Neural crest cell (in vitro differentiated cells): ENCODE measurements at regions not wholly inside any gene's neighbourhood (a gene's known extent, or its start where the extent isn't known, plus 50 kb on each side); places are given as distances from the start of the nearest gene placed in this dataset.

ENCODE experiments used
- DNase-seq: peaks from one replicate; pipeline ENCODE4 v3.0.0; 2021; ENCODE audit warnings: low read depth, mixed read lengths, low spot score
- H3K27ac Mint-ChIP-seq: one replicate; pipeline ENCODE4 v1.8.0; 2021; ENCODE audit warnings: mild to moderate bottlenecking, mixed read lengths; ENCODE audit not compliant: unreplicated experiment
- H3K27me3 Mint-ChIP-seq: 2 replicates; pipeline ENCODE4 v1.8.0; 2021; ENCODE audit warnings: low read depth, mild to moderate bottlenecking, mixed read lengths
- H3K36me3 Mint-ChIP-seq: 2 replicates; pipeline ENCODE4 v1.8.0; 2021; ENCODE audit warnings: low read depth, mild to moderate bottlenecking, mixed read lengths
- H3K4me1 Mint-ChIP-seq: 2 replicates; pipeline ENCODE4 v1.8.0; 2021; ENCODE audit warnings: mixed read lengths
- H3K4me3 Mint-ChIP-seq: one replicate; pipeline ENCODE4 v1.8.0; 2021; ENCODE audit warnings: mild to moderate bottlenecking, mixed read lengths
- H3K9me3 Mint-ChIP-seq: 2 replicates; pipeline ENCODE4 v1.8.0; 2021; ENCODE audit warnings: mixed read lengths
- TF ChIP-seq, protein P1 (sequence below): fragments of 200-600 bp; sonication (generic); conservative IDR thresholded peaks from 2 replicates; pipeline ENCODE4 v1.5.0; 2021; ENCODE audit warnings: antibody characterized with exemption, mild to moderate bottlenecking

DNA sequence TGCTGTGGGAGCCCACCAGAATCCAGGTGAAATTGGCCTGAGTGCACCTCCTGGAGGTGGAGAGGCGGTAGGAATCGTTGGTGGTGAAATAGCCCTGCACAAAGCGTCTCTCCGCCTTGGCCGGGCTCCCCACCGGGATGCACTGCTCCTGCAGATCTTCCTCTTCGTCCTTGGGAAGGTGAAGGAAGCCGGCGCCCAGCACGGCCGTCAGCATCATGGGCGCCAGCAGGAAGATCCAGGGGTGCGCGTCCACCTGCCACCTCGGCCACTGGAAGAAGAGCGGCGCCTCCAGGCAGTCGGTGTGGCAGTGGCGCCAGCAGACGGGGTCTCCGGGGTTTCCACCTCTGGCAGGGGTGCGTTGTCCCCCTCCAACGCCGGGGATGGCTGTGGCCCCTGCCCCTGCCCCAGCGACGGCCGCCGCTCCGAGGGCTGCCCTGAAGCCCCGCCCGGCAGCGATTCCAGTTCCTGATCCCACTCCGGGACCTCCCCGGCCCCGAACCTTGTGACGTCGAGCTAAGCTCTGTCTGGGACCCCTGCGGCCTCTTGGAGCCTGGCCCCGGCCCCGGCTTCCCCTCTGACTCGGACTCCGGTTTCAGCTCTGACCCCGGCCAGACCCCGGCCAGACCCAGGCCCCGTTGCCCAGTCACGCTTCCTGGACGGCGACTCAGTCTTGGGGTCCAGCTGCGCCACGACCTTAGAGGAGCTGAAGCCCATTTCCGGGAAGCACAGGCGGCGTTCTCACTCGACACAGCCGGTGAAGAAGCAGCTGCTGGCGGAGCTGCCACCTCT lies 91.9 kb downstream of the CD164 start:
- Mint-ChIP-seq H3K4me1 (peaks cover 24% of the 10 kb centered on the region), H3K4me3 (no peak overlapping the region), H3K27me3 (peaks cover 3% of the 10 kb centered on the region), H3K27ac (no peak overlapping the region), H3K36me3 (no peaks in the 10 kb centered on the region), H3K9me3 (no peaks in the 10 kb centered on the region)
- TF ChIP-seq, protein P1, sequence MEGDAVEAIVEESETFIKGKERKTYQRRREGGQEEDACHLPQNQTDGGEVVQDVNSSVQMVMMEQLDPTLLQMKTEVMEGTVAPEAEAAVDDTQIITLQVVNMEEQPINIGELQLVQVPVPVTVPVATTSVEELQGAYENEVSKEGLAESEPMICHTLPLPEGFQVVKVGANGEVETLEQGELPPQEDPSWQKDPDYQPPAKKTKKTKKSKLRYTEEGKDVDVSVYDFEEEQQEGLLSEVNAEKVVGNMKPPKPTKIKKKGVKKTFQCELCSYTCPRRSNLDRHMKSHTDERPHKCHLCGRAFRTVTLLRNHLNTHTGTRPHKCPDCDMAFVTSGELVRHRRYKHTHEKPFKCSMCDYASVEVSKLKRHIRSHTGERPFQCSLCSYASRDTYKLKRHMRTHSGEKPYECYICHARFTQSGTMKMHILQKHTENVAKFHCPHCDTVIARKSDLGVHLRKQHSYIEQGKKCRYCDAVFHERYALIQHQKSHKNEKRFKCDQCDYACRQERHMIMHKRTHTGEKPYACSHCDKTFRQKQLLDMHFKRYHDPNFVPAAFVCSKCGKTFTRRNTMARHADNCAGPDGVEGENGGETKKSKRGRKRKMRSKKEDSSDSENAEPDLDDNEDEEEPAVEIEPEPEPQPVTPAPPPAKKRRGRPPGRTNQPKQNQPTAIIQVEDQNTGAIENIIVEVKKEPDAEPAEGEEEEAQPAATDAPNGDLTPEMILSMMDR: no peak
- DNase-seq: no peak

DNA sequence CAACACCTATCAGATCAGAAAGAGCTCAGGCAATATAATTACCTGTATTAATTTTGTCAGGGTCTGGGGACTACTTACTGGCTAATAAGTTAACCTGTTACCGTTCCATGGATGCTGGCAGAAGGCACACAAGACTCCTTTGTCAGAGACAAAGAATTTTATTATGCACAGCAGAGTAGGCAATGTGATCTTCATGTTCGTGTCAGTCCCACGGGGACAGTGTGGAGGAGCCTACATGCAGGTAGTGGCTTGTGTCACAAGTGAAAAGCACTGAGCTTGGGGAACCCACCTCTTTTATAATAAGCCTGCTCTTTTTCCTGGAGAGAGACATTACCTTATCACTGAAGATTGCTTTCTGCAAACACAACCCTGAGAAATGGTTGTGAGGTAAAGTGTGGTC lies 96.9 kb downstream of the CD164 start:
- H3K4me1 Mint-ChIP-seq: no peaks in the 10 kb centered on the region
- no peaks in the 10 kb centered on the region for H3K36me3 Mint-ChIP-seq
- H3K9me3 Mint-ChIP-seq: no peaks in the 10 kb centered on the region
- DNase-seq: no peak
- peaks cover 3% of the 10 kb centered on the region for H3K27me3 Mint-ChIP-seq
- H3K4me3 Mint-ChIP-seq: no peak overlapping the region
- TF ChIP-seq, protein P1: no peak
- no peak overlapping the region for H3K27ac Mint-ChIP-seq

DNA sequence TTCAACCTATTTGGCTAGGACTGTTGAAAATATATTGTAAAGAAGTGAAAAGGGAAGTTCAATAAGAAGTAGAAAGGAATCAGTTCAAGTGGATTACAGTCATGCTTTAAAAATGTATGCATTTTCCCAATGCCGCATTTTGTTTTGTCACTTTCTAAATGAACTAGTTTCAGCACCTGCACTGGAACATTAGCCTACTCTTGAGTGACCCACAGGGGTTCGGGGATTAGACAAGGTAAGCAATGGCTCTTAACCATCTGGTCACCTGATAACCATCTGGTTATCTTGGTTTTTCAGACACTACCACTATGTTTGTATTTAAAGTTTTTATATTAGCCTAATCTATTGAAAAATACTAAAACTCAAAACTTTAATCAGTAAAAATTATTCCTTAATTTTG lies 97.6 kb downstream of the CD164 start:
- H3K27me3 Mint-ChIP-seq: peaks cover 3% of the 10 kb centered on the region
- no peak overlapping the region for H3K27ac Mint-ChIP-seq
- H3K4me3 Mint-ChIP-seq: no peak overlapping the region
- no peak for DNase-seq
- H3K4me1 Mint-ChIP-seq: no peaks in the 10 kb centered on the region
- TF ChIP-seq, protein P1: no peak
- no peaks in the 10 kb centered on the region for H3K36me3 Mint-ChIP-seq
- no peaks in the 10 kb centered on the region for H3K9me3 Mint-ChIP-seq

DNA sequence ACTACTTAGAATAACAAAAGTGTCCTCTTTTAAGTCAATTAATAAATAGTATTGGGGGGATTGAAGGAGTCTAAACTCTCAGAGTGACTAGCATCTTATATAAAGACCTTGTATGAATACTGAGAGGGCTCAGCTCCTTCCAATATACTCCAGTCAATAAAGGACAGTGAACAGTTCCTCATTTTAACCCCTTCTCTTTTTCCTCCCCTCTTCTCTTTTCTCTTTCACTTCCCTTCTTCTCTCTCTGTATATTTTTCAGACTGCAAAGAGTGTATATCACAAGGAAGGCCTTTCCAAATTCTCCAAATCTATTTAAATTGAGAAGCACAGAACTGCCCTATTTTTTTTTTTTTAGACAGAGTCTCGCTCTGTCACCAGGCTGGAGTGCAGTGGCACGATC lies 99.5 kb downstream of the CD164 start:
- Mint-ChIP-seq H3K27me3 (no peaks in the 10 kb centered on the region), H3K9me3 (no peaks in the 10 kb centered on the region), H3K36me3 (no peaks in the 10 kb centered on the region), H3K27ac (no peak overlapping the region), H3K4me1 (no peaks in the 10 kb centered on the region), H3K4me3 (no peak overlapping the region)
- DNase-seq: no peak
- TF ChIP-seq, protein P1: no peak

DNA sequence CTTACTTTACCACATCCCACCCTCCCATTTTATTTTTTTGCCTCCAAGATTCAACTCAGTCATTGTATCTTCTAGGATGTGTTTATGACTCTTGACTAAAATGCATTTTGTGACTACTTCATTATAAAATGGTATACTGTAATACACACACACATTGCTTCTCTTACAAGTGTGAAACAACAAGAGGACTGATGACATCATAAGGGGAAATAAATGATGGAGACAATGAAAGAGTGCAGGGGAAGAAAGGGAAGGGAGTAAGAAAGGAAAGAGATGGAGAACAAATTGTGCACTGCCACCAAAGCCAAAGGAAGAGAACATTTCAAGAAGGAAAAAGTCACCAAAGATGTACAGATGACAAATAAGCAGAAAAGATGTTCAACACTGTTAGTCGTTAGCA lies 102.6 kb downstream of the CD164 start:
- H3K27ac Mint-ChIP-seq: no peak overlapping the region
- no peaks in the 10 kb centered on the region for H3K4me1 Mint-ChIP-seq
- H3K9me3 Mint-ChIP-seq: no peaks in the 10 kb centered on the region
- H3K4me3 Mint-ChIP-seq: no peak overlapping the region
- TF ChIP-seq, protein P1: no peak
- no peak for DNase-seq
- no peaks in the 10 kb centered on the region for H3K36me3 Mint-ChIP-seq
- no peaks in the 10 kb centered on the region for H3K27me3 Mint-ChIP-seq
